T-helper 2 cell (primary cell): ENCODE measurements at regions not wholly inside any gene's neighbourhood (a gene's known extent, or its start where the extent isn't known, plus 50 kb on each side); places are given as distances from the start of the nearest gene placed in this dataset.

Experiments
- DNase-seq, 5 experiments: peaks; one replicate each; pipeline versions ENCODE4 v3.0.0 to v3.0.0-alpha.2; 2012 to 2022

- DNase-seq, result no peak
Measured at GRCh38 chr11:120032766-120033390, 105.0 kb downstream of the TRIM29 start.

GRCh38 chr11:120031612-120032600 lies 106.0 kb downstream of the TRIM29 start:
- DNase-seq, result no peak

- DNase-seq, result no peak
Measured at GRCh38 chr11:120031156-120031555, 106.8 kb downstream of the TRIM29 start.

- DNase-seq, result no peak
Measured at GRCh38 chr11:120030411-120030810, 107.5 kb downstream of the TRIM29 start.

- DNase-seq, result no peak
Measured at GRCh38 chr11:120029321-120029720, 108.6 kb downstream of the TRIM29 start.

GRCh38 chr11:120028897-120029258 lies 109.0 kb downstream of the TRIM29 start:
- DNase-seq, result no peak

- DNase-seq, result no peak
Measured at GRCh38 chr11:120028181-120028896, 109.6 kb downstream of the TRIM29 start.

GRCh38 chr11:120027546-120028180 lies 110.2 kb downstream of the TRIM29 start:
- no peak for DNase-seq

- no peak for DNase-seq
Measured at GRCh38 chr11:120025606-120026335, 112.1 kb downstream of the TRIM29 start.

- no peak for DNase-seq
Measured at GRCh38 chr11:120024586-120024985, 113.3 kb downstream of the TRIM29 start.

GRCh38 chr11:120024046-120024445 lies 113.9 kb downstream of the TRIM29 start:
- DNase-seq, result no peak

GRCh38 chr11:120023551-120023950 lies 114.4 kb downstream of the TRIM29 start:
- no peak for DNase-seq

GRCh38 chr11:120023120-120023519 lies 114.8 kb downstream of the TRIM29 start:
- DNase-seq, result no peak

GRCh38 chr11:120022617-120023016 lies 115.3 kb downstream of the TRIM29 start:
- DNase-seq, result no peak

- no peak for DNase-seq
Measured at GRCh38 chr11:120021978-120022377, 115.9 kb downstream of the TRIM29 start.

- DNase-seq, result no peak
Measured at GRCh38 chr11:120021391-120021953, 116.4 kb downstream of the TRIM29 start.

- DNase-seq, result no peak
Measured at GRCh38 chr11:120020981-120021380, 116.9 kb downstream of the TRIM29 start.

GRCh38 chr11:120020486-120020885 lies 117.4 kb downstream of the TRIM29 start:
- no peak for DNase-seq

GRCh38 chr11:120019191-120019590 lies 118.7 kb downstream of the TRIM29 start:
- no peak for DNase-seq

GRCh38 chr11:120017582-120018150 lies 120.2 kb downstream of the TRIM29 start:
- DNase-seq, result peak in 1 of 5 experiments; percentile 8
